KMS-11 (cell line): ENCODE measurements at regions not wholly inside any gene's neighbourhood (a gene's known extent, or its start where the extent isn't known, plus 50 kb on each side); places are given as distances from the start of the nearest gene placed in this dataset.

Source experiments
- H2AFZ ChIP-seq: fragments of 200-600 bp; sonication (generic); 2 replicates; pipeline ENCODE4 v1.6.1; 2016; ENCODE audit warnings: antibody characterized with exemption, mixed run types, low read depth
- H3K27ac ChIP-seq: fragments of 200-600 bp; sonication (generic); 2 replicates; pipeline ENCODE4 v1.6.1; 2016; ENCODE audit warnings: mild to moderate bottlenecking, mixed run types
- H3K27me3 ChIP-seq: fragments of 200-600 bp; sonication (generic); 2 replicates; pipeline ENCODE4 v1.6.1; 2017; ENCODE audit warnings: mild to moderate bottlenecking, low read depth, mixed run types, moderate library complexity; ENCODE audit not compliant: insufficient read depth
- H3K36me3 ChIP-seq: fragments of 200-600 bp; sonication (generic); 2 replicates; pipeline ENCODE4 v1.6.1; 2017; ENCODE audit warnings: mild to moderate bottlenecking, mixed run types; ENCODE audit not compliant: insufficient read depth
- H3K4me1 ChIP-seq: fragments of 200-600 bp; sonication (generic); 2 replicates; pipeline ENCODE4 v1.6.1; 2016; ENCODE audit warnings: mild to moderate bottlenecking, low read depth, mixed run types; ENCODE audit not compliant: poor library complexity, severe bottlenecking
- H3K4me2 ChIP-seq: fragments of 200-600 bp; sonication (generic); 2 replicates; pipeline ENCODE4 v1.7.0; 2016; ENCODE audit warnings: mild to moderate bottlenecking, mixed run types
- H3K4me3 ChIP-seq: fragments of 200-600 bp; sonication (generic); IDR thresholded peaks from 2 replicates; pipeline ENCODE4 v1.6.1; 2017; ENCODE audit warnings: low read depth, low read length, mixed read lengths; ENCODE audit not compliant: insufficient read depth
- H3K79me2 ChIP-seq: fragments of 200-600 bp; sonication (generic); 2 replicates; pipeline ENCODE4 v1.6.1; 2016; ENCODE audit warnings: low read depth, mixed run types; ENCODE audit not compliant: insufficient read depth
- H3K9ac ChIP-seq: fragments of 200-600 bp; sonication (generic); 2 replicates; pipeline ENCODE4 v1.6.1; 2016; ENCODE audit warnings: mild to moderate bottlenecking, mixed run types
- H4K20me1 ChIP-seq: fragments of 200-600 bp; sonication (generic); 2 replicates; pipeline ENCODE4 v1.6.1; 2016; ENCODE audit warnings: mild to moderate bottlenecking, mixed run types; ENCODE audit not compliant: insufficient read depth
- CTCF ChIP-seq: fragments of 200-600 bp; sonication (generic); conservative IDR thresholded peaks from 2 replicates; pipeline ENCODE4 v1.6.1; 2017; ENCODE audit warnings: low read depth, mild to moderate bottlenecking, antibody characterized with exemption, low read length, moderate library complexity, mixed read lengths

- no peaks in the 10 kb centered on the region for H3K79me2 ChIP-seq
- H3K4me2 ChIP-seq = no peak overlapping the region
- no peak for TF ChIP-seq CTCF
- no peaks in the 10 kb centered on the region for H3K36me3 ChIP-seq
- H3K9ac ChIP-seq = no peak overlapping the region
- H2AFZ ChIP-seq = no peak overlapping the region
- no peak overlapping the region for H3K27ac ChIP-seq
- no peaks in the 10 kb centered on the region for H3K27me3 ChIP-seq
- H4K20me1 ChIP-seq = no peaks in the 10 kb centered on the region
- H3K4me1 ChIP-seq = no peaks in the 10 kb centered on the region
- H3K4me3 ChIP-seq = no peak overlapping the region
Measured at GRCh38 chr14:27314231-27314630, 716.4 kb upstream of the NOVA1 start.

- H3K36me3 ChIP-seq = no peaks in the 10 kb centered on the region
- no peak overlapping the region for H2AFZ ChIP-seq
- no peaks in the 10 kb centered on the region for H4K20me1 ChIP-seq
- no peaks in the 10 kb centered on the region for H3K27me3 ChIP-seq
- no peak overlapping the region for H3K9ac ChIP-seq
- TF ChIP-seq CTCF = no peak
- H3K27ac ChIP-seq = no peak overlapping the region
- H3K4me1 ChIP-seq = no peaks in the 10 kb centered on the region
- H3K79me2 ChIP-seq = no peaks in the 10 kb centered on the region
- no peak overlapping the region for H3K4me3 ChIP-seq
- H3K4me2 ChIP-seq = no peak overlapping the region
Measured at GRCh38 chr14:27315477-27315876, 717.6 kb upstream of the NOVA1 start.

- TF ChIP-seq CTCF = no peak
- H3K4me1 ChIP-seq = no peaks in the 10 kb centered on the region
- H4K20me1 ChIP-seq = no peaks in the 10 kb centered on the region
- no peaks in the 10 kb centered on the region for H3K79me2 ChIP-seq
- H3K4me3 ChIP-seq = no peak overlapping the region
- H3K27me3 ChIP-seq = no peaks in the 10 kb centered on the region
- H2AFZ ChIP-seq = no peak overlapping the region
- H3K4me2 ChIP-seq = no peak overlapping the region
- H3K36me3 ChIP-seq = no peaks in the 10 kb centered on the region
- no peak overlapping the region for H3K9ac ChIP-seq
- no peak overlapping the region for H3K27ac ChIP-seq
Measured at GRCh38 chr14:27315947-27316346, 718.1 kb upstream of the NOVA1 start.

GRCh38 chr14:27318774-27319420 is 721.1 kb upstream of the NOVA1 start:
- Histone ChIP-seq H3K27me3 (no peaks in the 10 kb centered on the region), H2AFZ (no peak overlapping the region), H3K4me3 (no peak overlapping the region), H3K9ac (no peak overlapping the region), H3K79me2 (no peaks in the 10 kb centered on the region), H4K20me1 (no peaks in the 10 kb centered on the region), H3K4me1 (no peaks in the 10 kb centered on the region), H3K36me3 (no peaks in the 10 kb centered on the region), H3K4me2 (no peak overlapping the region), H3K27ac (no peak overlapping the region)
- TF ChIP-seq CTCF = no peak
